Mesenchymal stem cell (in vitro differentiated cells and primary cell): ENCODE measurements at regions not wholly inside any gene's neighbourhood (a gene's known extent, or its start where the extent isn't known, plus 50 kb on each side); places are given as distances from the start of the nearest gene placed in this dataset.

Experiments
- DNase-seq: peaks from one replicate; pipeline ENCODE4 v3.0.0-alpha.2; 2013
- H2AFZ ChIP-seq: one replicate; pipeline ENCODE4 v1.6.1; 2013; ENCODE audit warnings: low read depth, mild to moderate bottlenecking, control low read depth, inconsistent platforms, low read length, moderate library complexity
- H2AK5ac ChIP-seq: 2 replicates; pipeline ENCODE4 v1.6.1; 2013; ENCODE audit warnings: low read length, moderate library complexity, mild to moderate bottlenecking, inconsistent platforms; ENCODE audit not compliant: severe bottlenecking
- H2BK120ac ChIP-seq: one replicate; pipeline ENCODE4 v1.6.1; 2013; ENCODE audit warnings: low read depth, mild to moderate bottlenecking, inconsistent platforms, low read length, moderate library complexity
- H2BK12ac ChIP-seq, 2 experiments: one replicate each; pipeline ENCODE4 v1.6.1; 2013; ENCODE audit warnings: inconsistent platforms in 2 of 2, low read length in 2 of 2, mild to moderate bottlenecking in 2 of 2, moderate library complexity in 2 of 2, control low read depth in 1 of 2
- H2BK15ac ChIP-seq: one replicate; pipeline ENCODE4 v1.6.1; 2013; ENCODE audit warnings: mild to moderate bottlenecking, low read depth, inconsistent platforms; ENCODE audit not compliant: poor library complexity, severe bottlenecking
- H2BK5ac ChIP-seq: 2 replicates; pipeline ENCODE4 v1.6.1; 2013; ENCODE audit warnings: low read depth, mild to moderate bottlenecking, low read length, control low read depth, inconsistent platforms; ENCODE audit not compliant: poor library complexity, severe bottlenecking
- H3K14ac ChIP-seq, 2 experiments: one replicate each; pipeline ENCODE4 v1.6.1; 2013; ENCODE audit warnings: inconsistent platforms in 2 of 2, low read length in 2 of 2, control low read depth in 1 of 2, mild to moderate bottlenecking in 1 of 2, moderate library complexity in 1 of 2
- H3K18ac ChIP-seq, 2 experiments: one replicate each; pipeline ENCODE4 v1.6.1; 2013; ENCODE audit warnings: inconsistent platforms in 2 of 2, low read length in 2 of 2, control low read depth in 1 of 2, low read depth in 1 of 2, mild to moderate bottlenecking in 1 of 2
- H3K23ac ChIP-seq, 2 experiments: one replicate each; pipeline ENCODE4 v1.6.1; 2013; ENCODE audit warnings: inconsistent platforms in 2 of 2, low read length in 2 of 2, mild to moderate bottlenecking in 2 of 2, moderate library complexity in 2 of 2, control low read depth in 1 of 2
- H3K27ac ChIP-seq: 2 replicates; pipeline ENCODE4 v1.5.1; 2013; ENCODE audit warnings: mild to moderate bottlenecking, moderate library complexity, low read length, control low read depth, inconsistent platforms; ENCODE audit not compliant: poor library complexity, severe bottlenecking
- H3K27me3 ChIP-seq, 2 experiments: 2 replicates each; pipeline versions ENCODE4 v1.6.1 to v1.7.0; 2013; ENCODE audit warnings: low read length in 2 of 2, mild to moderate bottlenecking in 2 of 2, moderate library complexity in 2 of 2, control low read depth in 1 of 2, inconsistent platforms in 1 of 2; ENCODE audit not compliant: control insufficient read depth in 1 of 2, insufficient read depth in 1 of 2
- H3K36me3 ChIP-seq, 2 experiments: 2 replicates each; pipeline versions ENCODE4 v1.6.1 to v1.7.0; 2013; ENCODE audit warnings: low read length in 2 of 2, control low read depth in 1 of 2, inconsistent platforms in 1 of 2, low read depth in 1 of 2, mild to moderate bottlenecking in 1 of 2; ENCODE audit not compliant: insufficient read depth in 2 of 2, control insufficient read depth in 1 of 2
- H3K4ac ChIP-seq, 2 experiments: one replicate each; pipeline ENCODE4 v1.6.1; 2013; ENCODE audit warnings: inconsistent platforms in 2 of 2, low read length in 2 of 2, mild to moderate bottlenecking in 2 of 2, moderate library complexity in 2 of 2, control low read depth in 1 of 2, low read depth in 1 of 2
- H3K4me1 ChIP-seq: 2 replicates; pipeline ENCODE4 v1.6.1; 2013; ENCODE audit warnings: low read depth, low read length, control low read depth; ENCODE audit not compliant: control insufficient read depth, insufficient read depth
- H3K4me2 ChIP-seq: 2 replicates; pipeline ENCODE4 v1.6.1; 2013; ENCODE audit warnings: low read length, mild to moderate bottlenecking, inconsistent platforms; ENCODE audit not compliant: poor library complexity, severe bottlenecking
- H3K4me3 ChIP-seq, 2 experiments: 2 replicates each; pipeline versions ENCODE4 v1.5.1 to v1.7.0; 2013; ENCODE audit warnings: low read length in 2 of 2, mild to moderate bottlenecking in 2 of 2, control low read depth in 1 of 2, low read depth in 1 of 2; ENCODE audit not compliant: insufficient read depth in 1 of 2
- H3K79me1 ChIP-seq: replicated peaks from 2 replicates; pipeline ENCODE4 v1.6.1; 2013; ENCODE audit warnings: mild to moderate bottlenecking, control low read depth, low read length, inconsistent platforms; ENCODE audit not compliant: poor library complexity, severe bottlenecking
- H3K9ac ChIP-seq: 2 replicates; pipeline ENCODE4 v1.7.0; 2013; ENCODE audit warnings: mild to moderate bottlenecking, low read length, moderate library complexity
- H3K9me3 ChIP-seq: 2 replicates; pipeline ENCODE4 v1.7.0; 2013; ENCODE audit warnings: mild to moderate bottlenecking, low read length; ENCODE audit not compliant: control insufficient read depth
- H4K8ac ChIP-seq: one replicate; pipeline ENCODE4 v1.6.1; 2013; ENCODE audit warnings: inconsistent platforms, mild to moderate bottlenecking, low read length, moderate library complexity
- H4K91ac ChIP-seq: one replicate; pipeline ENCODE4 v1.6.1; 2013; ENCODE audit warnings: mild to moderate bottlenecking, low read length, inconsistent platforms
- WGBS: methylation state at CpG from one replicate; pipeline ENCODE4 v1.1.7; 2013; ENCODE audit warnings: mixed read lengths; 5-methylcytosine and 5-hydroxymethylcytosine counted together

DNA sequence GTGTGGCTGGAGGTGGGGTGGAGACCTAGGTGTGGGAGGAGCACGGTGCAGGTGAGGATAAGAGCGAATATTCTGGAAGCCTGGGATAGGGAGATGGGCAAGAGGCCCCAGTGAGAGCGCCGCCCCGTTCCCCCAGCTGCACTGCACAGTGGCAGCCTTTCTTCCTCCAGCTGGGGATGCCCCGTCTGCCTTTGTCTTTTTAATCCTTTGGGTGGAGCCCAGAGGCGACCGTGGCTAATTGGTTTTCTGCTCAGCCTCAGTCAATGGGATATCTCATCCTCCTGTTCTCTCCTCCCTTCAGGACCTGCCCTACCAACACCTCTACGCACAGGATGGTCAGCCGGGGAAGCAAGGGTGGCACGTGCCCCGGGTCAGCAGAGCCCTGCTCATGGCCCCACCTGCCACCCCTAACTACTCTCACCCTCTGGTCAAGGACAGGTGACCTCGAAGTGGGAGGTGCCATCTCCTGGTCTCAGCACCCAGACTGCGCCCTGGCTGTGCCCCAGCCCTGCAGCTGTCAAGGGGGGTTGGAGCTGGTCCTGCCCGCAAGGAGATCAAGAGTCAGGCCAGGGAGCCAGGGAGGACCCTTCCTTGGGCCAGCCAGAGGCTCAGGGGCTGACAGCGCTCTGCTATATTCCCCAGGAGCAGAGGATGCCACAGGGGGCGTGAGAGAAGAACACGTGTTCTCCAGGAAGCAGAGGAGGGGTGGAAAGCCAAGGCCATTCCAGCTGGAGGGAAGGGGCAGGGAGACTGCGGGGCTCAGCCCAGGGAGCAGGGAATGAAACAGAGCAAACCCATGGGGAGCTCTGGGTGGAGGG is 64.0 kb downstream of the ADRA2C start:
- Histone ChIP-seq H3K18ac (no peak overlapping the region), H3K4me2 (no peak overlapping the region)
- WGBS = 67% methylated on average over 19 of the region's 19 CpGs

DNA sequence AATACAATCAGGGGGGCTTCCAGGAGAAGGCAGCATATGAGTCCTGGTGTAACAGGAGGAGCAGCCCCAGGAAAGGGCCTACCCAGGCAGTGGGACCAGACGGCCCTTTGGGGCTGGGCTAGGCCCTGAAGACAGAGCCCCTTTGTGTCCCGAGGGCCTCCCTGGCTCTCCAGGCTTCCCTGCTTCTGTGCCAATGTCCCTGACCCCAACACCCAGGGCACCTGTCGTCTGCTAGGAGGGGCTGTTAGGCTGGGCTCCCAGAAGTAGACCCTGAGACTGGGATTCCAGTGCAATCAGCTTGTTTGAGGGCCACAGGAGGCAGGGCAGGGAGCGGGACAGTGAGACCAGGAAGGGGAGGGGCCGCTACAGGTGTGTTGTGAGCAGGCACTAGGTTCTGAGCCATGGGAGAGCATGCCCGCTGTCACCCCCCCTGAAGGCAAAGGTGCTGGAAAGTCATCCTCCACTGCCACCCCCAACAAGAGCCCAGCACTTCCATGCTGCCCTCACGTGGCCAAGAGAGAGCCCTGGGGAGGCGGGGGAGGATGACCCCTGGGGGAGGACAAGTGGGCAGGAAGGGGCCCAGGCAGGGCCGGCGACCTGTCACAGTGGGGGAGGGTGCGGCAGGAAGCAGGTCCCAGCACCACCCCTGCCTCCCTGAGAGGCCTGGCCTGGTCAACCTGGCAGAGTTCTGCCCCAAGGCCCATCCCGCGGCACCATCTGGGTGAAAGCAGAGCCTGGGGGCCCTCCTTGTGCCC is 64.8 kb downstream of the ADRA2C start:
- Histone ChIP-seq H3K14ac (no peak overlapping the region), H4K91ac (no peak overlapping the region), H2BK12ac (no peak overlapping the region), H3K4me3 (no peak overlapping the region), H2AK5ac (no peak overlapping the region), H3K27me3 (peaks cover 22 to 89% of the 10 kb centered on the region in 2 experiments), H3K18ac (no peak overlapping the region), H3K36me3 (no peaks in the 10 kb centered on the region), H3K27ac (no peak overlapping the region), H2BK5ac (no peak overlapping the region), H3K79me1 (no peaks in the 10 kb centered on the region), H3K4me2 (no peak overlapping the region), H3K23ac (no peak overlapping the region), H3K9me3 (no peaks in the 10 kb centered on the region), H2BK120ac (no peak overlapping the region), H3K4ac (no peak overlapping the region), H3K4me1 (no peaks in the 10 kb centered on the region), H4K8ac (no peak overlapping the region), H2BK15ac (no peak overlapping the region), H2AFZ (no peak overlapping the region), H3K9ac (no peak overlapping the region)
- no peak for DNase-seq
- 46% methylated on average over 12 of the region's 13 CpGs for WGBS

More for the DNA sequence above, 64.0 kb downstream of the ADRA2C start:
- Histone ChIP-seq H3K23ac (no peak overlapping the region), H4K8ac (no peak overlapping the region), H3K4me3 (no peak overlapping the region), H2AFZ (no peak overlapping the region), H3K79me1 (no peaks in the 10 kb centered on the region), H2BK120ac (no peak overlapping the region), H3K14ac (no peak overlapping the region), H2BK5ac (no peak overlapping the region), H3K27ac (no peak overlapping the region), H3K4me1 (no peaks in the 10 kb centered on the region), H3K27me3 (peaks cover 14 to 88% of the 10 kb centered on the region in 2 experiments), H4K91ac (no peak overlapping the region), H3K36me3 (no peaks in the 10 kb centered on the region), H2AK5ac (no peak overlapping the region), H3K9ac (no peak overlapping the region), H2BK15ac (no peak overlapping the region), H3K4ac (no peak overlapping the region), H3K9me3 (no peaks in the 10 kb centered on the region), H2BK12ac (no peak overlapping the region)
- no peak for DNase-seq

DNA sequence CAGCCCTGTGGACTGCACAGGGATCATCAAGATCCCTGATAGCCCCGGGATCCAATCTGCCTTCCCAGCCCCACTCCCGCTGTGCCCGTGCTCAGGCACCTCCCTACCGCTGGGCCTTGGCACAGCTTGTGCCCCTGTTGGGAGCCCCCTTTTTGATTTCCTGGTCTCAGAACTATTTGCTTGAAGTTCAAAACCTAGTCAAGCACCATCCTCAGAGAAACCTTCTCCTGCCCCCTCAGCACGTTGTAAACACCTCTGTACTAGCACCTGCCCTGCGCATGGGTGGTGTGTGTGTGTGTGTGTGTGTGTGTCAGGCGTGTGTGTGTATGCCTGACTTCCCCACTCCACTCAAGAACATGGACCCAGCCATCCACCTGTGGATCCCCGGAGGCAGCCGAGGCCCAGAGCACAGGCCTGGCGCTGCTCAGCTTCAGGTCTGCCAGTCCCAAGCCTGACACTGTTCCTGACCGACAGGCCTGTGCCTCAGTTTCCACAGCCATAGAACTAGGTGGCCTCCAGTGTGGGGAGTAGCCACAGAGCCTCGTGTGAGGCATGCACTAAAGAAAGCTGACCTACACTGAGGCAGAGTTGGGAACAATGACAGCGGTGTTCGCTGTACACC is 65.5 kb downstream of the ADRA2C start:
- no peak overlapping the region for H2BK120ac ChIP-seq
- no peak for DNase-seq
- no peak overlapping the region for H3K18ac ChIP-seq
- H3K27ac ChIP-seq = no peak overlapping the region
- H4K8ac ChIP-seq = no peak overlapping the region
- no peak overlapping the region for H2AFZ ChIP-seq
- no peaks in the 10 kb centered on the region for H3K79me1 ChIP-seq
- H2AK5ac ChIP-seq = no peak overlapping the region
- no peak overlapping the region for H4K91ac ChIP-seq
- H3K27me3 ChIP-seq = peaks cover 25 to 90% of the 10 kb centered on the region in 2 experiments
- no peak overlapping the region for H3K4me3 ChIP-seq
- H2BK5ac ChIP-seq = no peak overlapping the region
- no peak overlapping the region for H2BK15ac ChIP-seq
- H3K4ac ChIP-seq = no peak overlapping the region
- no peak overlapping the region for H2BK12ac ChIP-seq
- no peak overlapping the region for H3K14ac ChIP-seq
- H3K9me3 ChIP-seq = no peaks in the 10 kb centered on the region
- H3K4me1 ChIP-seq = no peaks in the 10 kb centered on the region
- H3K9ac ChIP-seq = no peak overlapping the region
- 71% methylated on average over 11 of the region's 14 CpGs for WGBS
- no peak overlapping the region for H3K4me2 ChIP-seq
- no peak overlapping the region for H3K23ac ChIP-seq
- H3K36me3 ChIP-seq = no peaks in the 10 kb centered on the region
